Endodermal cell (in vitro differentiated cells): ENCODE measurements at regions not wholly inside any gene's neighbourhood (a gene's known extent, or its start where the extent isn't known, plus 50 kb on each side); places are given as distances from the start of the nearest gene placed in this dataset.

Source experiments
- DNase-seq: peaks from one replicate; pipeline ENCODE4 v3.0.0-alpha.2; 2017
- H3K27ac ChIP-seq: 2 replicates; pipeline ENCODE4 v1.5.1; 2013; ENCODE audit warnings: mild to moderate bottlenecking, low read depth, low read length, moderate library complexity
- H3K27me3 ChIP-seq: 2 replicates; pipeline ENCODE4 v1.6.1; 2013; ENCODE audit warnings: mild to moderate bottlenecking, low read length, moderate library complexity; ENCODE audit not compliant: insufficient read depth, control insufficient read depth, poor library complexity, severe bottlenecking
- H3K36me3 ChIP-seq: 2 replicates; pipeline ENCODE4 v1.7.0; 2013; ENCODE audit warnings: mild to moderate bottlenecking, low read length, moderate library complexity; ENCODE audit not compliant: control insufficient read depth, insufficient read depth
- H3K4me1 ChIP-seq: one replicate; pipeline ENCODE4 v1.7.0; 2013; ENCODE audit warnings: low read length; ENCODE audit not compliant: control insufficient read depth, insufficient read depth
- H3K4me3 ChIP-seq: 2 replicates; pipeline ENCODE4 v1.5.1; 2013; ENCODE audit warnings: mild to moderate bottlenecking, low read length, moderate library complexity
- H3K9ac ChIP-seq: 2 replicates; pipeline ENCODE4 v1.6.1; 2013; ENCODE audit warnings: mild to moderate bottlenecking, low read length, moderate library complexity; ENCODE audit not compliant: poor library complexity, severe bottlenecking; ENCODE audit errors: extremely low read depth
- H3K9me3 ChIP-seq: 2 replicates; pipeline ENCODE4 v1.6.1; 2013; ENCODE audit warnings: mild to moderate bottlenecking, low read length, moderate library complexity; ENCODE audit not compliant: control insufficient read depth
- H3K27ac Mint-ChIP-seq: 2 replicates; pipeline ENCODE4 v1.8.0; 2020; ENCODE audit warnings: mixed read lengths
- H3K27me3 Mint-ChIP-seq: 2 replicates; pipeline ENCODE4 v1.8.0; 2021; ENCODE audit warnings: mild to moderate bottlenecking, mixed read lengths; ENCODE audit not compliant: insufficient read depth
- H3K36me3 Mint-ChIP-seq: 2 replicates; pipeline ENCODE4 v1.8.0; 2020; ENCODE audit warnings: low read depth, mixed read lengths
- H3K4me1 Mint-ChIP-seq: 2 replicates; pipeline ENCODE4 v1.8.0; 2020; ENCODE audit warnings: mixed read lengths
- H3K4me3 Mint-ChIP-seq: 2 replicates; pipeline ENCODE4 v1.8.0; 2020; ENCODE audit warnings: mild to moderate bottlenecking, moderate library complexity, mixed read lengths
- H3K9me3 Mint-ChIP-seq: 2 replicates; pipeline ENCODE4 v1.8.0; 2020; ENCODE audit warnings: mild to moderate bottlenecking, mixed read lengths
- WGBS, 2 experiments: methylation state at CpG; one replicate each; pipeline versions ENCODE4 v1.1.5 to v1.1.7; 2013; ENCODE audit warnings: missing lambda C conversion rate in 2 of 2, mixed read lengths in 1 of 2; ENCODE audit not compliant: insufficient coverage in 1 of 2, insufficient read length in 1 of 2; 5-methylcytosine and 5-hydroxymethylcytosine counted together
- TF ChIP-seq, protein P1 (sequence below): fragments of 200-600 bp; sonication (generic); conservative IDR thresholded peaks from 2 replicates; pipeline ENCODE4 v1.5.0; 2021; ENCODE audit warnings: antibody characterized with exemption, mild to moderate bottlenecking

DNA sequence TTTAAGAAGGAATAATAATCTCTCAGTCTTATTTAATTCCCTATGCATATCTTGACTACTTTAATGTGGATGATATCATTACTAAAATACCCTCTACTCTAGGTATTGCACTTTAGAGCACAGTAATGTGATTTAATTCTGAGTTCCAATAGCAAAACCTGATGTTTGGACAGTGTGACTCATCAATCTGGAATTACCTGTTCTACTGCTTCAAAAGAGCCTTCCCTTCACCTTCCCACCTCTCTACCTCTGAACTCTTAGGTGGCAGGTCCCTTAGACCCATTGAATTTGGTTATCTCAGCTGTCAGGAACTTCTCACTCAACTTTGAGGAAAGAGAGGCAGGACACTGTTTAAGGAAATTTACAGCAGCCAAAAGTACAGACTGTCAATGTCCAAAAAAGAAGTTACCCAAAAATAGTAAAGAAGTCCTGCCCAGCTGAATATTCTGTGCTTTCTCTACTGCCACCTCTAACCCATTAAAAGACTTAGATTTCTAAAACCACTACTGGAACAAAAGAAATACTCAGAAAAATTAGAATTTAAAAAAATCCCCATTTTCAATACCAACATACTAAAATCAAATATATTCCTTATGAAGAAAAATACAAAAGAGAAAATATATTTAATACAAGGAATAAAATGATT lies 123.1 kb upstream of the GPM6A start:
- no peaks in the 10 kb centered on the region for H3K27me3 Mint-ChIP-seq
- H3K27ac Mint-ChIP-seq: no peak overlapping the region
- no peaks in the 10 kb centered on the region for H3K9me3 Mint-ChIP-seq
- peaks cover 5% of the 10 kb centered on the region for H3K4me1 Mint-ChIP-seq
- H3K9me3 ChIP-seq: no peaks in the 10 kb centered on the region
- no peaks in the 10 kb centered on the region for H3K27me3 ChIP-seq
- H3K4me3 Mint-ChIP-seq: no peak overlapping the region
- no peak overlapping the region for H3K4me3 ChIP-seq
- H3K36me3 ChIP-seq: no peaks in the 10 kb centered on the region
- DNase-seq: peak; percentile 49
- H3K27ac ChIP-seq: no peak overlapping the region
- H3K4me1 ChIP-seq: no peaks in the 10 kb centered on the region
- TF ChIP-seq, protein P1, sequence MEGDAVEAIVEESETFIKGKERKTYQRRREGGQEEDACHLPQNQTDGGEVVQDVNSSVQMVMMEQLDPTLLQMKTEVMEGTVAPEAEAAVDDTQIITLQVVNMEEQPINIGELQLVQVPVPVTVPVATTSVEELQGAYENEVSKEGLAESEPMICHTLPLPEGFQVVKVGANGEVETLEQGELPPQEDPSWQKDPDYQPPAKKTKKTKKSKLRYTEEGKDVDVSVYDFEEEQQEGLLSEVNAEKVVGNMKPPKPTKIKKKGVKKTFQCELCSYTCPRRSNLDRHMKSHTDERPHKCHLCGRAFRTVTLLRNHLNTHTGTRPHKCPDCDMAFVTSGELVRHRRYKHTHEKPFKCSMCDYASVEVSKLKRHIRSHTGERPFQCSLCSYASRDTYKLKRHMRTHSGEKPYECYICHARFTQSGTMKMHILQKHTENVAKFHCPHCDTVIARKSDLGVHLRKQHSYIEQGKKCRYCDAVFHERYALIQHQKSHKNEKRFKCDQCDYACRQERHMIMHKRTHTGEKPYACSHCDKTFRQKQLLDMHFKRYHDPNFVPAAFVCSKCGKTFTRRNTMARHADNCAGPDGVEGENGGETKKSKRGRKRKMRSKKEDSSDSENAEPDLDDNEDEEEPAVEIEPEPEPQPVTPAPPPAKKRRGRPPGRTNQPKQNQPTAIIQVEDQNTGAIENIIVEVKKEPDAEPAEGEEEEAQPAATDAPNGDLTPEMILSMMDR: no peak
- no peaks in the 10 kb centered on the region for H3K36me3 Mint-ChIP-seq
- no peak overlapping the region for H3K9ac ChIP-seq

DNA sequence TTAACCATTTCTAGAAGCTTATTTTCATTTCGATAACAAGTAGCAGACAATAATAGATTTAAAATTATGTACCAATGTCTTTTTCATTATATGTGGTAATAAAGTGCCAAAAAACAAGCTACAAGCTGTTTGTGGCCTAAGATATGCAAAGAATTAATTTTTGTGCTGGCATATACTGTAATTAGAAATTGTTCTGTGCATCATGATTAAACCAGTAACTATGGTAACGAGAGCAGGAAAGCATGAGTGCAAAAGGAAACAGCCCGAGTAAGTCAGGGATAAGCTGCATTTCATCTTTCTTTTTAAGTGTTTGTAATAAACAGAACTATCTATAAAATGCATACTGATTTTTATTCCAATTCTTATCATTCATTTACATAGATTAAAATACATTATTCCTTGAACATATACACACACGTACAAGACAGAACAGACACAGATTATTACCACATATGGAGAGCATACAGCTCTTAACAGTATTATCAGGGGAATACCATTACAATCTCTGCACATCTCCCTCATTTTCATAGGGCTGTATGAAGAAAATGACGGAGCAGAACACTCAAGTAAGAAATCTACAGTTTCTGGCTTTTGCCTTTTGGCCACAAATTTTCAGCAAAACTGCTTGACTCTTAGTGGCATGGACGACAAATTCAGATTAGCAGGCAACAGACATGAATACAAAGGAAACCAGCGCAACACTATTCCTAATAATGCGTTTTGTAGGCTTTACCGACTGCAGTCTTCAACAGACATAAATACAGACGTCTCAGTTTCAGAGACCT lies 121.3 kb upstream of the WDR17 start:
- TF ChIP-seq, protein P1: no peak
- DNase-seq: no peak
- Histone ChIP-seq H3K4me1 (no peaks in the 10 kb centered on the region), H3K36me3 (no peaks in the 10 kb centered on the region), H3K4me3 (no peak overlapping the region), H3K27ac (no peak overlapping the region), H3K9ac (no peak overlapping the region), H3K27me3 (no peaks in the 10 kb centered on the region), H3K9me3 (no peaks in the 10 kb centered on the region)
- no peak overlapping the region for H3K27ac Mint-ChIP-seq
- no peaks in the 10 kb centered on the region for H3K27me3 Mint-ChIP-seq
- H3K4me1 Mint-ChIP-seq: peaks cover 4% of the 10 kb centered on the region
- no peaks in the 10 kb centered on the region for H3K9me3 Mint-ChIP-seq
- no peaks in the 10 kb centered on the region for H3K36me3 Mint-ChIP-seq
- WGBS, 2 experiments: 89 to 91% methylated on average over 6 to 9 of the region's 10 CpGs
- H3K4me3 Mint-ChIP-seq: no peak overlapping the region

DNA sequence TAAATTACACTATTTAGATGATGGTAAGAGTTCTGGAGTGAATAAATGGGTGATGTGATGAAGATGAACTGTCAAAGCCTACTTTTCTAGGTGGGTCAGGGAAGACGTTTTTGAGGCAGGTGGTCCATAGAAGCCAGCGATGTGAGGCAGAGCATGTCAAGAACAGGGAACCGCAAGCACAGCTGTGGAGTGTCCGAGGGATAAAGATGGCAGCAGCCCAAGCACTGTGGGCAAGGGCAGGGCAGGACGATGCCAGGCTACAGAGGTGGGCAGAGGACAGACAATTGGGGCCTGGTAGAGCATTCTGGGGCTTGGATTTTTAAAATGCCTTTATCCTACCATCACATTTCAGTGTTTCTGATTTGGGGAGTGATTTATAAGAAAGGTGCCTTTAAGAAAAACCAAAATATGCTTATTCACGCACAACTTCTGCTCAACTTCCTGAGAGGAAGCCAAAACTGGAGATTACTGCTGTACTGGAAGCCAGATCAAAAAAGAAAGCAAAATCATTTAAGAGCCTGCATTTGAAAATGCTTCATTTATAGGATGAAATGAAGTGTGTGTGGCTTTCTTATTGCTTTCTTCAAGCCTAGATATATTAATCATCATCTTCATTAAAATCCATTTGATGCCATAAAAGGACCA lies 119.0 kb upstream of the WDR17 start:
- no peaks in the 10 kb centered on the region for H3K27me3 Mint-ChIP-seq

More for the DNA sequence above, 119.0 kb upstream of the WDR17 start:
- Mint-ChIP-seq H3K36me3 (no peaks in the 10 kb centered on the region), H3K27ac (no peak overlapping the region), H3K4me1 (peaks cover 4% of the 10 kb centered on the region), H3K9me3 (no peaks in the 10 kb centered on the region), H3K4me3 (no peak overlapping the region)
- H3K27me3 ChIP-seq: no peaks in the 10 kb centered on the region
- H3K27ac ChIP-seq: no peak overlapping the region
- H3K9ac ChIP-seq: no peak overlapping the region
- no peak for DNase-seq
- H3K4me1 ChIP-seq: no peaks in the 10 kb centered on the region
- H3K36me3 ChIP-seq: no peaks in the 10 kb centered on the region
- 85 to 90% methylated on average over 4 to 6 of the region's 6 CpGs for WGBS, 2 experiments
- no peaks in the 10 kb centered on the region for H3K9me3 ChIP-seq
- TF ChIP-seq, protein P1: no peak
- H3K4me3 ChIP-seq: no peak overlapping the region
